ENCODE measurements at regions not wholly inside any gene's neighbourhood (a gene's known extent, or its start where the extent isn't known, plus 50 kb on each side); places are given as distances from the start of the nearest gene placed in this dataset.
A peak's percentile ranks its signal among the peaks of the same experiment; 100 is the strongest.

DNA sequence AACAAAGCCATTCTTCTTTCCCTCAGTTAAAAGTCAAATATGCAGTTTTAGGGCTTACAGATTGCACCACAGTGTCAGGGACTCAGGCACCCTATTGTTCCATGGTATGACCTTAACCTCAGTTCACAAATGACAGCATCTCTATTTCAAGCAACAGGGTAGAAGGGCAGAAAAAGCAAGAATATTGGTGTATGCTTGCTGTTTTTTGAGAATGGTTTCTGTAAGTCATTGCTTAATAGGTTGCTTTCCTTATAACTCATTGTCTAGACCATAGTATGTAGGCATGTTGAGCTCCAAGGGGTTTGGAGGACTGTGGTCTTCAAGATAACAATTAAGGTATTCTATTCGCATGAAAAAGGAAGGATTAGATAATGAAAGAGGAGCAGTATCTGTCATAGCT, 183.5 kb upstream of the EDIL3 start:
- DNase-seq (ENCODE audit: low spot score in 2 of 2): no peak
- Mint-ChIP-seq H3K4me1 (no peaks in the 10 kb centered on the region), H3K27ac (no peak overlapping the region), H3K4me3 (no peak overlapping the region), H3K36me3 (no peaks in the 10 kb centered on the region), H3K9me3 (peaks cover 13% of the 10 kb centered on the region)
- ATAC-seq: no peak

DNA sequence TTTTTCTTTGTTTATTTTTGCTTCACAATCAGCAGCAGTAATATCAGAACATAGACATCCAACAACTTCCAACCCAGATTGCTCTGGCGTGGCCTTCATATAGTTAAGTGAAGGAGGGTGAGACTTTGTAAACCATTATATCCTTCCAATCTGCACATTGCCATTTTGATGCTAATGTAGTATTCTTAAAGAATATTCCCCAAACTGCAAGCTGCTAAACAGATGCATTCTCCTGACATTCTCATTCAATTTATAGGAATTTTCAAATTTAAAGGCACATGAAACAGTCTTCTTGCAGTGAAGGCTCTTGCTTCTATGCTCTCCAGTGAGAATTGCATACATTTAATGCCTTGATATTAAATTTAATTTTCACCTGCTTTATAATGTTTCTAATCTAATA, 181.2 kb upstream of the EDIL3 start:
- ATAC-seq (no peak), DNase-seq (ENCODE audit: low spot score in 2 of 2) (no peak)
- H3K4me3 Mint-ChIP-seq: no peak overlapping the region
- no peaks in the 10 kb centered on the region for H3K36me3 Mint-ChIP-seq
- no peaks in the 10 kb centered on the region for H3K4me1 Mint-ChIP-seq
- H3K9me3 Mint-ChIP-seq: peaks cover 14% of the 10 kb centered on the region
- H3K27ac Mint-ChIP-seq: no peak overlapping the region

DNA sequence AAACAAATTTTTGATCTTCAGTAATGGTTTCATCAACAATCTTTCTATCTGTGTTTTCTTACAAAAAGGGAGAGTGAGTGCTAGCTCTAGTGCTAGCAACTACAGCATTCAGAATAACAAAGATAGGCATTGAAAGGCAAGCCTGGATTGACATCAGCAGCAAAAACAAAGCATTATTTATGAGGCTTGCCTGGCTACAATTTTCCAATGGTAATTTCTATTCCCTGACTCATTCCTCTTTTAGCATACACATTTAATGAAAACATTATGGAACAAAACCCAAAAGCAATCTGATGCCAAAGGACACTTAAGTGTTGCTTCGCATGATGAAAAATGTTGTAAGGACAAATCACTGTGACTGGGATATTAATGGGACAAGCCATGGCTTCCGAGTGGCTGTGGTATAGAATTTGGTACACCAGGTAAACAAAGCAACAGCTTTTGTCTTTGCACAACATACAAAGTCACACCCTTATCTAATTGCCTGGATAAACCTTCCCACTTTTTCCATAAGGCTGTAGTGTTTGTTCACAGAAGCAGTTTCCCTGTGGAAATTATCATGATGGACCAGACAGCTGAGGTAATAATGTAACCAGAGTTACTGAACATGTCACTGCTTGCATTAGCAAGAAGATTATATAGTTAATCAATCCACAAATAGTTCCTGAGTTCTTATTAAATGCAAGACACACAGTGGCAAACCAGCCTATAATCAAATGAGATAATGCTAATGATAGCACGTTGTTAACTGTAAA, 179.8 kb upstream of the EDIL3 start:
- DNase-seq (ENCODE audit: low spot score in 2 of 2): no peak
- Mint-ChIP-seq H3K4me3 (no peak overlapping the region), H3K27ac (no peak overlapping the region), H3K9me3 (peaks cover 8% of the 10 kb centered on the region), H3K4me1 (no peaks in the 10 kb centered on the region), H3K36me3 (no peaks in the 10 kb centered on the region)
- no peak for ATAC-seq

DNA sequence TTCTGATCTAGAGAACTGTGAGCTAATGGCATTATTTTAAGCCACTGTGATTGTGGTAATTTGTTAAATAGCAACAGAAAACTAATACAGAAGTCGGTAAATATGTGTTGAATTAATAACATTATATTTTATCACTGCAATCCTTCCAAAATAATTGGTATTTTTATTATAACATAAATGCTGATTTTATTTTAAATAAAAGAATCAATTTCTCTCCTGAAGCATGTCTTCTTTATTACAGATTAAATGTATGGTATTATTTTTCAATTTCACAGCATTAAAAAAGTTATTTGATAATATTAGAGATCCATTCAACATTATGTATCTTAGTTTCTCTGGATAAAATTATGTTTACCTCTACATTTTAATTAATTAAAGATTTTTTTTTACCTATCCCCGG, 165.5 kb upstream of the EDIL3 start:
- DNase-seq (ENCODE audit: low spot score in 2 of 2) (no peak), ATAC-seq (no peak)
- Mint-ChIP-seq H3K27ac (no peak overlapping the region), H3K4me1 (no peaks in the 10 kb centered on the region), H3K4me3 (no peak overlapping the region), H3K36me3 (no peaks in the 10 kb centered on the region), H3K9me3 (peaks cover 14% of the 10 kb centered on the region)

DNA sequence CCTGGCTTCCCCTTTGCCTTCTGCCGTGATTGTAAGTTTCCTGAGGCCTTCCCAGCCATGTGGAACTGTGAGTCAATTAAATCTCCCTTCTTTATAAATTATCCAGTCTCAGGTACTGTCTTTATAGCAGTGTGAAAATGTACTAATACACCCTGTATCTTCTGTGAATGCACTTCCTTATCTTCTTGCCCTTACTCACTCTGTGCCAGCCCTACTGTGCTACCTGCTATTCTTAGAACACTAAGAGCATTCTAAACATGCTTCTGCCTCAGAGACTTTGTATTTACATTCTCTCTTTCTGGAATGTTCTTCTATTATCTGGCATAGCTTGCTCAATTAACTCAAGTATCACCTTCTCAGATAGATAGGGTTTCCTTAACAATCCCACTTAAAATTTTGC, 164.4 kb upstream of the EDIL3 start:
- H3K36me3 Mint-ChIP-seq: no peaks in the 10 kb centered on the region
- peaks cover 18% of the 10 kb centered on the region for H3K9me3 Mint-ChIP-seq
- H3K4me1 Mint-ChIP-seq: no peaks in the 10 kb centered on the region
- ATAC-seq (no peak), DNase-seq (ENCODE audit: low spot score in 2 of 2) (no peak)
- no peak overlapping the region for H3K27ac Mint-ChIP-seq
- no peak overlapping the region for H3K4me3 Mint-ChIP-seq

DNA sequence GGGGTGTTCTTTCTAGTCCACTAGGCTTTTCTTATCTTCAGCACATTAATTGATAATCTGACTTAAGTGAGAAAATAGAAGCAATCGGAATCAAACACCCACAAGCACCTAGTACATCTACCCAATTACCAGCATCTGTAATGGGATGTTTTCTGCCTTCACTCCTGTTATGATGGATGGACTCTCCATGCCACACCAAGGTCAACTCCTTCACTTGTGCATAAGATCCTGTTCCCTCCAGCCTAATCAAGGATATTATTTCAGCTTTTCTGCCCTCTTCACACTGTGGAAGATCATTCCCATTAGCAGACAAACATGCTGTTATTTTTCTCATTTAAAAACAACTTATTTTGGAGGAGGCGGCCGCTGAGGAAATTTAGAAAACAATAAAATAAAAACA, 162.0 kb upstream of the EDIL3 start:
- no peaks in the 10 kb centered on the region for H3K4me1 Mint-ChIP-seq
- H3K4me3 Mint-ChIP-seq: no peak overlapping the region
- H3K36me3 Mint-ChIP-seq: no peaks in the 10 kb centered on the region
- DNase-seq (ENCODE audit: low spot score in 2 of 2) (no peak), ATAC-seq (no peak)
- H3K27ac Mint-ChIP-seq: no peak overlapping the region
- peaks cover 25% of the 10 kb centered on the region for H3K9me3 Mint-ChIP-seq

DNA sequence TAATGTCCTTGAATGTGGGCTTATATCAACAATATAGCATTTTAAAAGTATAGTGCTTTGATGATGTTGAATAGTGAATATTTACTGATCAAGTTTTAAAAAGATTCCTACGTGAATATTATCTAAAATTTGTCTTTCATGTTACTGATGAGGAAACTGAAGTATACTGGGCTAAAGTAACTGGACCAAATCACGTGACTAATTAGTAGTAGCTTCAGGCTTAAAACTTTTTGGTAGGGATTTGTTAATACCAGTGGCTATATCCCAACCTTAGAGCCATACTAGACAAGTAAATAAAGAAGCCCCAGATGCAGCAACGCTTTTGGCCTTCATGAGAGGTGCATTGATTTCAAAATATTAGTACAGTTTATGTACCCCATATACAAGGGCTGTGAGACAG, 152.1 kb upstream of the EDIL3 start:
- ATAC-seq (no peak), DNase-seq (ENCODE audit: low spot score in 2 of 2) (no peak)
- Mint-ChIP-seq H3K9me3 (peaks cover 19% of the 10 kb centered on the region), H3K27ac (no peak overlapping the region), H3K4me1 (no peaks in the 10 kb centered on the region), H3K36me3 (no peaks in the 10 kb centered on the region), H3K4me3 (no peak overlapping the region)

DNA sequence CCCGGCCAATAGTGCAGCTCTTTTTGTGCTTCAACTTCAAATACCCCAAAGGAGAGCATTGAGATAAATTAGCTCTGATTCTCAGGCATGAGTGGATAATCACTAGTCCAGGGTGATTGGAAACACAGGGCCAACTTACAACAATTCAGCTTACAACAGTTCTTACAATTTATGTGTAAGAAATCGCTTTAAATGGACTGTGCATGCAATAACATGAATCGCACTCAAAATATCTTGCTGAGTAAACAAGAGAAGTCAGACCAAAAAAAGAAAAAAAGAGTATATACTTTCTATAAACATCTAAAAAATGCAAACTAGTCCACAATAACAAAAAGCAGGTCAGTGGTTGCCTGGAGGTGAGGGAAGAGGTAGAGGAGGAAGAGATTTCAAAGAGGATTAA, 150.6 kb upstream of the EDIL3 start:
- no peaks in the 10 kb centered on the region for H3K4me1 Mint-ChIP-seq
- H3K36me3 Mint-ChIP-seq: no peaks in the 10 kb centered on the region

DNA sequence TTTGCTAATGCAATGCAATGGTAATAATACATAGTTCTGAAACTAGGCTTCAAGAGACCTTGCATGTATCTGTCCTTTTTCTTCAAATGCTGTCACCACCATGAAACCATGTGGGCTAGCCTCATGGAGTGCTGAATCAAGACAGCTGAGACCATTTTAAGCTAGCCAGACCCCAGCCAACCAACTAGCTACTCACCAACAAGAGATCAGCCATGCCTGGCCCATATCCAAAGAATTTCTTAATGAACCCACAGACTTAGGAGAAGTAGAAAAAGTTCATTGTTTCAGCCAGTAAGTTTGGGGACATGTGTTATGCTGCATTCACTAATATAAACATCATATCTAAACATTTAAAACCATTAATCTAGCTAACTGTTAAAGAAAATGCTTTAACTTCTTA, 139.8 kb upstream of the EDIL3 start:
- Mint-ChIP-seq H3K4me1 (no peaks in the 10 kb centered on the region), H3K4me3 (no peak overlapping the region), H3K36me3 (no peaks in the 10 kb centered on the region), H3K27ac (no peak overlapping the region), H3K9me3 (peaks cover 16% of the 10 kb centered on the region)
- no peak for ATAC-seq
- DNase-seq (ENCODE audit: low spot score in 2 of 2): no peak

More for the DNA sequence above, 150.6 kb upstream of the EDIL3 start:
- DNase-seq (ENCODE audit: low spot score in 2 of 2) (no peak), ATAC-seq (no peak)
- Mint-ChIP-seq H3K27ac (no peak overlapping the region), H3K4me3 (no peak overlapping the region), H3K9me3 (peaks cover 15% of the 10 kb centered on the region)

DNA sequence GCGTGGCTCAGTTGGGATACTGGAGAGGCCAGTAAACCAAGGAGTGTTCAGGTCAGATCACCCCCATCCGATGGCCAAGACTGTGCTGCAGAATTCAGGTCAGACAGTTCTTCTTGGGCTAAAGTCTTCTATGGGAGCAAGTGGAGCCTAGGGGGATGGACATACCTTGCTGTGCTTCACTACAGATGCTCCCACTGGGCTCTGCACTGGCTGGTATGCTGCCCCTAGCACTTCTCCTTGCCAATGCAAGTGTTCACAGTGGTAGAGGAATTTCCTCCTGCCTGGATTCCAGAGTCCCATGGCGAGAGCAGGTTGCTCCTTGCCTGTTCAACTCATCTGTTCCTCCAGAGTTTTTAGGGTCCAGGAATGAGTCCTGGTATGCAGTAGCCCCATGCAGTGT, 134.2 kb upstream of the EDIL3 start:
- no peaks in the 10 kb centered on the region for H3K4me1 Mint-ChIP-seq
- DNase-seq (ENCODE audit: low spot score in 2 of 2) (no peak), ATAC-seq (no peak)
- peaks cover 26% of the 10 kb centered on the region for H3K9me3 Mint-ChIP-seq
- H3K27ac Mint-ChIP-seq: no peak overlapping the region
- no peaks in the 10 kb centered on the region for H3K36me3 Mint-ChIP-seq
- no peak overlapping the region for H3K4me3 Mint-ChIP-seq

DNA sequence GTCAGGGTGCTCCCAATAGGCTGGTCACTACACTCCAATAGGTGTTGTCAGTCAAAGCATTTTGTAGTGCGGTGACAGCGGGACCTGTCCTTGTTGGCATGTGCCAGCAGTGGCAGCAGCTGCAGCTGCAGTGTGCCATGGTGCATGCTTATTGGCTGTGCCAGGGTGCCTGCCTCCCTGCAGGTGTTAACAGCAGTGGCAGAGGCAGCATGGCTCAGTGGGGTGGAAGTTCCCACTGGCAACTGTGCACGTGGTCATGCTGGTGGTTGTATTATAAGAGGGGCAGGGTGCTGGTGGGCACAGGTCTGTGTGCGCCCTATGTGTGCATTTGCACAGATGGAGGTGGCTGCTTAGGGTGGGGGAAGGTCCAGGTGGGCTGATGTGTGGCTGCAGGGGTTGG, 133.7 kb upstream of the EDIL3 start:
- no peaks in the 10 kb centered on the region for H3K4me1 Mint-ChIP-seq
- H3K4me3 Mint-ChIP-seq: no peak overlapping the region
- DNase-seq (ENCODE audit: low spot score in 2 of 2) (no peak), ATAC-seq (peak; percentile 55)
- H3K27ac Mint-ChIP-seq: no peak overlapping the region
- H3K36me3 Mint-ChIP-seq: no peaks in the 10 kb centered on the region
- H3K9me3 Mint-ChIP-seq: peaks cover 26% of the 10 kb centered on the region

DNA sequence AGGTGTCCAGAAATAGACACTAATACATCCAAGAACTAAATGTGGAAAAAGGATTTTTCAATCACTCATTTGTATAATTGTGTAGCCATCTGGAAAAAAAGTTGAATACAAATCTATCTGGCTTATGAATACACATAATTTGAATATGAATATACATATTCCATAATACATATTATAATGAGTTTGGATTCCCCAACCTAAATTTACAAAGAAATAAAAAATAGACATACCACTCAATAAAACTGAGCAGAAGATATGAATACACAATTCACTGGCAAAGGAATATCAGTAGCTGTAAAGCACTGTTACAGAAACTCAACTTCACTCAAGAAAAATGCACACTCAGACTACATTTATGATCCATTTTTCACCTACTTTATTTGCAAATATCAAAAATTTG, 121.9 kb upstream of the EDIL3 start:
- Mint-ChIP-seq H3K9me3 (peaks cover 9% of the 10 kb centered on the region), H3K27ac (no peak overlapping the region), H3K4me3 (no peak overlapping the region), H3K4me1 (no peaks in the 10 kb centered on the region), H3K36me3 (no peaks in the 10 kb centered on the region)
- DNase-seq (ENCODE audit: low spot score in 2 of 2) (no peak), ATAC-seq (no peak)

DNA sequence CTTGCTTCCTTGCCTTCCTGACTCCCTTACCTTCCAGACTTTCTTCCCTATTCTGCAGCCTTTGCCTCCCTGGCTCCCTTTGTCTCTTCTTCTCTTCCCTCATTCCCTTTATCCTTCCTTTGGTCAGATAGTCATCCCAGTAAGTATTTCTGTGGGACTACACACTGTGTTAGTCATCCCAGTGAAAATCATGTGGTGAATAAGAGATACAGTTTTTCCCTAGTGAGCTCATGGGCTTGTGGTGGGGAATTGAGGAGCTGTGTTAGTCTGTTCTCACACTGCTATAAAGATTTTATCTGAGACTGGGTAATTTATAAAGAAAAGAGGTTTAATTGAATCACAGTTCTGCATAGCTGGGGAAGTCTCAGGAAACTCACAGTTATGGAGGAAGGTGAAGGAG, 109.8 kb upstream of the EDIL3 start:
- ATAC-seq: no peak
- DNase-seq (ENCODE audit: low spot score in 2 of 2): no peak
- Mint-ChIP-seq H3K36me3 (no peaks in the 10 kb centered on the region), H3K4me1 (no peaks in the 10 kb centered on the region), H3K27ac (no peak overlapping the region), H3K4me3 (no peak overlapping the region), H3K9me3 (peaks cover 15% of the 10 kb centered on the region)

DNA sequence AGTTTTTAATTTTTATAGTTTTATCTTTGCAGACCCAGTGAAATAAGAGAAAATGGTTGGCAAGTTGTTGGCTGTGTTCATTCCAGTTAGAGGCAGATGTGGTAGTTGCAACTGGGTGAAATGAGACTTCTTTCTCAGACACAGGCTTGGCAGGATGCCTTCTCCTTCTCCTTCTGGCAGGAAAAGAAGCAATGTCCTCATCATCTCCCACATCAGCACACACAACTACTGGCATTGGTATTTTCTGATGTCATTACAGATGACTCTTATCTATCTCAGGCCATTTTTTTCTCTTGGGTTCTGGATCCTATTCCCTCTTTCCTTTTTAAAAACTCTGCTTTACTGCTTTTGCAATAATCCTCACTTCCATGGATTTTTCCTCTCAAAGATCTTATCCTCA, 103.3 kb upstream of the EDIL3 start:
- no peak overlapping the region for H3K27ac Mint-ChIP-seq
- H3K4me3 Mint-ChIP-seq: no peak overlapping the region
- DNase-seq (ENCODE audit: low spot score in 2 of 2) (no peak), ATAC-seq (no peak)
- H3K9me3 Mint-ChIP-seq: peaks cover 19% of the 10 kb centered on the region
- H3K36me3 Mint-ChIP-seq: no peaks in the 10 kb centered on the region
- H3K4me1 Mint-ChIP-seq: no peaks in the 10 kb centered on the region

DNA sequence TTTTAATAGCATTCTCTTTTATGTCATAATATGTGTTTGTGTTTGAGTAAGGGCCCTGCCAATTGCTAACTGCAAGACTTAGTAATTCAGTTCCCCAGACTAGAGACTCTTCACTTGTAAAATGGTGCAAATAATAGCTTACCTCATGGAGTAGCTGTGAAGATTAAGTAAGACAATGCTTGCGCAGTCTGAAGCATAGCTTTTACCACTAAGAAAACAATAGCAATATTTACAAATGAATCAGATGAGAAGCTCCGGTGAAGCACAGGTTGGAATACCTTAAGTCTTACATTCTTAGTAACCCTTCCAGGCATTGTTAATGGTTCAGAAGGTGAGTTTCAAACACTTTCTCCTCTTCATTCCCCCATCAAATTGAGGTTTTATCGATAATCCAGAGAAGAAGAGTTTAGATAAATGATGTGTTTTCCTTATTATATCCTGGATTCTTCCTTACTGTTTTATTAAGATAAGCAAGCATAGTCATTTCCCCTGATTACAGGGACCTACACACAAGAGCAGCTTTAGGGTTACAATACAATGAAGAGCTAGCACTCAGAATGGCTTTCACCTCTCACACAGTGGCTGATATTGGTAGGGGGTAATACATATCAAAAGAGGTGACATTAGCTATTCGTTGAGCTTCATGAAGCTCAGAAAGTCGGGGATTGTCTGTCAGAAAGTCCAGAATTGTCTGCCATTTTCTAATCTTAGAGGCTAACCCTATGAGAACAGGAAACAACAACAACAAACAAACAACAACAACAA, 96.4 kb upstream of the EDIL3 start:
- Mint-ChIP-seq H3K4me1 (no peaks in the 10 kb centered on the region), H3K4me3 (no peak overlapping the region), H3K9me3 (peaks cover 7% of the 10 kb centered on the region), H3K27ac (no peak overlapping the region), H3K36me3 (no peaks in the 10 kb centered on the region)
- ATAC-seq (no peak), DNase-seq (ENCODE audit: low spot score in 2 of 2) (no peak)

DNA sequence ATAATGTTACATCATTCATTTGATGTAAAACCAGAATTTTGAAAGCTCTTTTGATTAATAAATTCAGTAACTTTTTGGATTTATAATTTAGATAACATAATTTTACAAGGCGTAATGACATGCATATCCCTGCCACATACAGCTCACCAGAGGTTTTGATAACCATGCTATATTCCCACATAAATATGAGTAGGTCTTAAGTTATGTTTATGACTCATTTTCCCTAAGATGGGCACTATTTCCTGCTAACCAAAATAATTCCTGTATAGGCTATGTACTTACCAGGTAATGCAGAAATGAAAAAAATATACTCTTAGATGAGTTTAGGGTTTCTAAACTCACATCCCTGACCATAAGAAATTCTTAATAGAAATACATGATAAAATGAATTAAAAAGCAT, 93.9 kb upstream of the EDIL3 start:
- no peaks in the 10 kb centered on the region for H3K36me3 Mint-ChIP-seq
- H3K9me3 Mint-ChIP-seq: peaks cover 19% of the 10 kb centered on the region
- ATAC-seq (no peak), DNase-seq (ENCODE audit: low spot score in 2 of 2) (no peak)
- no peak overlapping the region for H3K27ac Mint-ChIP-seq
- H3K4me1 Mint-ChIP-seq: no peaks in the 10 kb centered on the region
- no peak overlapping the region for H3K4me3 Mint-ChIP-seq
